Keratinocyte (primary cell): ENCODE measurements at regions not wholly inside any gene's neighbourhood (a gene's known extent, or its start where the extent isn't known, plus 50 kb on each side); places are given as distances from the start of the nearest gene placed in this dataset.

ENCODE experiments used
- DNase-seq: peaks from one replicate; pipeline ENCODE4 v3.0.0-alpha.2; 2011; ENCODE audit warnings: low read depth, missing footprints, low spot score
- FAIRE-seq: peaks from 2 replicates; lab custom pipeline; 2011; peaks lifted over from hg19 to GRCh38; lab: Jason Lieb, UNC
- H2AFZ ChIP-seq: 2 replicates; pipeline ENCODE4 v1.6.0; 2012; ENCODE audit warnings: low read length, control low read depth, inconsistent platforms; ENCODE audit not compliant: control insufficient read depth
- H3K27ac ChIP-seq: 2 replicates; pipeline ENCODE4 v1.5.1; 2011; ENCODE audit warnings: low read length; ENCODE audit not compliant: control insufficient read depth, insufficient read depth
- H3K27me3 ChIP-seq: 3 replicates; pipeline ENCODE4 v1.6.0; 2011; ENCODE audit warnings: low read length; ENCODE audit not compliant: control insufficient read depth, insufficient read depth; ENCODE audit errors: extremely low read depth
- H3K36me3 ChIP-seq, 2 experiments: 2 replicates in 1 of 2; 3 replicates in 1 of 2; pipeline ENCODE4 v1.5.1; 2011; ENCODE audit warnings: low read length in 2 of 2, mild to moderate bottlenecking in 1 of 2; ENCODE audit not compliant: control insufficient read depth in 2 of 2, insufficient read depth in 2 of 2; ENCODE audit errors: extremely low read depth in 1 of 2
- H3K4me1 ChIP-seq: 3 replicates; pipeline ENCODE4 v1.5.1; 2011; ENCODE audit warnings: low read length; ENCODE audit not compliant: control insufficient read depth, insufficient read depth; ENCODE audit errors: extremely low read depth
- H3K4me2 ChIP-seq: 3 replicates; pipeline ENCODE4 v1.6.0; 2011; ENCODE audit warnings: low read depth, low read length; ENCODE audit not compliant: control insufficient read depth, insufficient read depth; ENCODE audit errors: extremely low read depth
- H3K4me3 ChIP-seq, 3 experiments: fragments of 200-600 bp in 1 of 3; sonication (generic) in 1 of 3; 2 replicates in 2 of 3; 3 replicates in 1 of 3; pipeline ENCODE4 v1.5.1; 2011 to 2016; ENCODE audit warnings: low read length in 3 of 3, mild to moderate bottlenecking in 3 of 3, control low read depth in 2 of 3, inconsistent platforms in 1 of 3, low read depth in 1 of 3, mixed read lengths in 1 of 3, mixed run types in 1 of 3, moderate library complexity in 1 of 3; ENCODE audit not compliant: control insufficient read depth in 2 of 3, insufficient read depth in 2 of 3; ENCODE audit errors: extremely low read depth in 1 of 3
- H3K79me2 ChIP-seq: 2 replicates; pipeline ENCODE4 v1.6.0; 2012; ENCODE audit warnings: low read length; ENCODE audit not compliant: control insufficient read depth, insufficient read depth
- H3K9ac ChIP-seq: 3 replicates; pipeline ENCODE4 v1.6.0; 2011; ENCODE audit warnings: low read length; ENCODE audit not compliant: control insufficient read depth, insufficient read depth; ENCODE audit errors: extremely low read depth
- H3K9me1 ChIP-seq: 3 replicates; pipeline ENCODE4 v1.6.0; 2011; ENCODE audit warnings: low read length; ENCODE audit not compliant: control insufficient read depth, insufficient read depth; ENCODE audit errors: extremely low read depth
- H3K9me3 ChIP-seq: 2 replicates; pipeline ENCODE4 v1.5.1; 2012; ENCODE audit warnings: low read depth, low read length; ENCODE audit not compliant: control insufficient read depth
- H4K20me1 ChIP-seq: 3 replicates; pipeline ENCODE4 v1.6.0; 2011; ENCODE audit warnings: low read length; ENCODE audit not compliant: control insufficient read depth, insufficient read depth; ENCODE audit errors: extremely low read depth
- CTCF ChIP-seq, 3 experiments: IDR thresholded peaks in 1 of 3; conservative IDR thresholded peaks in 1 of 3; optimal IDR thresholded peaks in 1 of 3; 2 replicates in 2 of 3; 3 replicates in 1 of 3; pipeline versions ENCODE3 to v1.5.1; 2011; ENCODE audit warnings: low read length in 3 of 3, mild to moderate bottlenecking in 3 of 3, moderate library complexity in 2 of 3, control low read depth in 1 of 3, inconsistent platforms in 1 of 3; ENCODE audit not compliant: insufficient read depth in 2 of 3; ENCODE audit errors: extremely low read depth in 1 of 3
- EZH2 ChIP-seq: IDR thresholded peaks from one replicate; pipeline ENCODE4 v1.6.1; 2012; ENCODE audit warnings: inconsistent platforms, mild to moderate bottlenecking, low read length, moderate library complexity
- dilution Hi-C: fragments of 300-500 bp; cut with MboI; formaldehyde crosslinking; loops from one replicate; pipeline ENCODE4 v1.7.0; 2020; ENCODE audit warnings: low sequenced_read_pairs; ENCODE audit not compliant: extremely low pct_ligation_motif_present

GRCh38 chr11:15854245-15854644 is 502.1 kb downstream of the SOX6 start:
- FAIRE-seq (no peak), DNase-seq (no peak)
- Histone ChIP-seq H3K4me3 (no peak overlapping the region), H2AFZ (no peak overlapping the region), H3K4me2 (no peak overlapping the region), H4K20me1 (no peaks in the 10 kb centered on the region), H3K9ac (no peak overlapping the region), H3K4me1 (no peaks in the 10 kb centered on the region), H3K9me1 (no peaks in the 10 kb centered on the region), H3K27me3 (no peaks in the 10 kb centered on the region), H3K27ac (no peak overlapping the region), H3K36me3 (no peaks in the 10 kb centered on the region), H3K79me2 (no peaks in the 10 kb centered on the region), H3K9me3 (no peaks in the 10 kb centered on the region)
- dilution Hi-C loops: no loop called here
- no peak for TF ChIP-seq CTCF (optimal IDR thresholded peaks at IDR 0.05 in 1 of 3, IDR thresholded peaks at IDR 0.05 in 1 of 3, conservative IDR thresholded peaks at IDR 0.05 in 1 of 3; ENCODE audit: extremely low read depth in 1 of 3, insufficient read depth in 2 of 3, low read length in 3 of 3)
- TF ChIP-seq EZH2: no peak

- Histone ChIP-seq H3K27me3 (no peaks in the 10 kb centered on the region), H3K36me3 (no peaks in the 10 kb centered on the region), H3K27ac (no peak overlapping the region), H3K4me2 (no peak overlapping the region), H3K9me1 (no peaks in the 10 kb centered on the region), H3K9me3 (no peaks in the 10 kb centered on the region), H3K79me2 (no peaks in the 10 kb centered on the region), H3K4me3 (no peak overlapping the region), H3K4me1 (no peaks in the 10 kb centered on the region), H4K20me1 (no peaks in the 10 kb centered on the region), H2AFZ (no peak overlapping the region), H3K9ac (no peak overlapping the region)
- DNase-seq: no peak
- no peak for TF ChIP-seq CTCF (optimal IDR thresholded peaks at IDR 0.05 in 1 of 3, IDR thresholded peaks at IDR 0.05 in 1 of 3, conservative IDR thresholded peaks at IDR 0.05 in 1 of 3; ENCODE audit: extremely low read depth in 1 of 3, insufficient read depth in 2 of 3, low read length in 3 of 3)
- no peak for FAIRE-seq
- dilution Hi-C loops: no loop called here
Observed at GRCh38 chr11:15858881-15859280, 497.5 kb downstream of the SOX6 start.
